ENCODE measurements at regions not wholly inside any gene's neighbourhood (a gene's known extent, or its start where the extent isn't known, plus 50 kb on each side); places are given as distances from the start of the nearest gene placed in this dataset.

DNA sequence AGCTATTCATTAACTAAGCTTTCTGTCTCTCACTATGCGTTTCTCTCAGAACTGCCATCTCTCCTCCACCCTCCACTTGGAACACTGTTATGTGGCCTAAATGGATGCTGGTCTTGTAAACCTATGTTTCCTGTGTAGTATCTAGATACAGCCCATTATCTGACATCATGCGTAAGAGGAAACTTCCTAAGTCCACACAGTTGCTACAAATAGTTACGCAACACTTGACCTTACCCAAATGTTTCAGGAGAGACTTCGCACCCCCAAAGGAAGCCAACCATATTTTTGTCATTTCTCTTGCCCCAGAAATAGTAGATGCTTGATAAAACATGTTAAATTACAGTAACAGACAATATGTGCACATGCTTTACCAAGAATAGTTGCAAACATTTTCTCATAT is 87.2 kb upstream of the TPRG1 start:
- Histone ChIP-seq H3K4me3 (no peak overlapping the region), H3F3A (ENCODE audit: low read depth) (no peaks in the 10 kb centered on the region), H3K79me2 (ENCODE audit: low read depth) (no peaks in the 10 kb centered on the region), H3K9me3 (ENCODE audit: low read depth) (no peaks in the 10 kb centered on the region), H2AFZ (replicated peaks) (no peak overlapping the region), H3K4me2 (no peak overlapping the region), H3K36me3 (no peaks in the 10 kb centered on the region), H3K4me1 (no peaks in the 10 kb centered on the region), H3K27me3 (no peaks in the 10 kb centered on the region), H3K27ac (no peak overlapping the region), H3K9ac (no peak overlapping the region), H4K20me1 (ENCODE audit: low read depth) (no peaks in the 10 kb centered on the region)
- DNase-seq (ENCODE audit: low spot score) = no peak
- Mint-ChIP-seq H3K27me3 (ENCODE audit: insufficient read depth, low read depth) (peaks cover 2% of the 10 kb centered on the region), H3K27ac (no peak overlapping the region), H3K9me3 (no peaks in the 10 kb centered on the region), H3K4me1 (no peaks in the 10 kb centered on the region), H3K36me3 (no peaks in the 10 kb centered on the region), H3K4me3 (no peak overlapping the region)
- TF ChIP-seq EZH2 (IDR thresholded peaks at IDR 0.05) (no peak), EZH2phosphoT487 (IDR thresholded peaks at IDR 0.05) (no peak)

DNA sequence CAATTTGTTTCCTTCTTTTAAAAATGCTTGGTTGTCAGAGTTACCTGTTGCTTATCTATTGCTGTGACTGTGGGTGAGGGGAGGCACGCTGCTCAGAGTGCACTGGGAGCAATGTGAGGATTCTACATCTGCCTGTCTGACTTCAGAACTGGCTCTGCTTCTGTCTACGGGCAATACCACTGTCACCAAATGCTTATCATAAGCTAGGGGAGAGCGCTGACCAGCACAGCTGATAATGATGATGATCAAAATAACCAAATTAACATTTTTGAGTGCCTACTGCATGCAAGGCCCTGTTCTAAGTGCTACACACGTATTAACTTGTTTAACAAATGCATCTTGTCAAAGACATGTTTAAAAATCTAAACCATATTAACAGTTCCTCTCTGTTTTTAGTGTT is 79.2 kb upstream of the TPRG1 start:
- no peak overlapping the region for H3K27ac ChIP-seq
- no peak for DNase-seq (ENCODE audit: low spot score)
- no peaks in the 10 kb centered on the region for H3K9me3 ChIP-seq (ENCODE audit: low read depth)
- no peaks in the 10 kb centered on the region for H3F3A ChIP-seq (ENCODE audit: low read depth)
- H3K4me1 ChIP-seq = no peaks in the 10 kb centered on the region
- Mint-ChIP-seq H3K27me3 (ENCODE audit: insufficient read depth, low read depth) (no peaks in the 10 kb centered on the region), H3K9me3 (no peaks in the 10 kb centered on the region), H3K27ac (no peak overlapping the region), H3K4me1 (no peaks in the 10 kb centered on the region), H3K36me3 (no peaks in the 10 kb centered on the region), H3K4me3 (no peak overlapping the region)
- H3K4me2 ChIP-seq = no peak overlapping the region
- H3K9ac ChIP-seq = no peak overlapping the region
- H3K79me2 ChIP-seq (ENCODE audit: low read depth) = no peaks in the 10 kb centered on the region
- no peaks in the 10 kb centered on the region for H4K20me1 ChIP-seq (ENCODE audit: low read depth)
- H3K27me3 ChIP-seq = no peaks in the 10 kb centered on the region
- no peak overlapping the region for H2AFZ ChIP-seq (replicated peaks)
- no peaks in the 10 kb centered on the region for H3K36me3 ChIP-seq
- no peak overlapping the region for H3K4me3 ChIP-seq
- TF ChIP-seq EZH2phosphoT487 (IDR thresholded peaks at IDR 0.05) = no peak
- TF ChIP-seq, protein P1, sequence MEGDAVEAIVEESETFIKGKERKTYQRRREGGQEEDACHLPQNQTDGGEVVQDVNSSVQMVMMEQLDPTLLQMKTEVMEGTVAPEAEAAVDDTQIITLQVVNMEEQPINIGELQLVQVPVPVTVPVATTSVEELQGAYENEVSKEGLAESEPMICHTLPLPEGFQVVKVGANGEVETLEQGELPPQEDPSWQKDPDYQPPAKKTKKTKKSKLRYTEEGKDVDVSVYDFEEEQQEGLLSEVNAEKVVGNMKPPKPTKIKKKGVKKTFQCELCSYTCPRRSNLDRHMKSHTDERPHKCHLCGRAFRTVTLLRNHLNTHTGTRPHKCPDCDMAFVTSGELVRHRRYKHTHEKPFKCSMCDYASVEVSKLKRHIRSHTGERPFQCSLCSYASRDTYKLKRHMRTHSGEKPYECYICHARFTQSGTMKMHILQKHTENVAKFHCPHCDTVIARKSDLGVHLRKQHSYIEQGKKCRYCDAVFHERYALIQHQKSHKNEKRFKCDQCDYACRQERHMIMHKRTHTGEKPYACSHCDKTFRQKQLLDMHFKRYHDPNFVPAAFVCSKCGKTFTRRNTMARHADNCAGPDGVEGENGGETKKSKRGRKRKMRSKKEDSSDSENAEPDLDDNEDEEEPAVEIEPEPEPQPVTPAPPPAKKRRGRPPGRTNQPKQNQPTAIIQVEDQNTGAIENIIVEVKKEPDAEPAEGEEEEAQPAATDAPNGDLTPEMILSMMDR (IDR thresholded peaks at IDR 0.05) = no peak
- no peak for TF ChIP-seq EZH2 (IDR thresholded peaks at IDR 0.05)

DNA sequence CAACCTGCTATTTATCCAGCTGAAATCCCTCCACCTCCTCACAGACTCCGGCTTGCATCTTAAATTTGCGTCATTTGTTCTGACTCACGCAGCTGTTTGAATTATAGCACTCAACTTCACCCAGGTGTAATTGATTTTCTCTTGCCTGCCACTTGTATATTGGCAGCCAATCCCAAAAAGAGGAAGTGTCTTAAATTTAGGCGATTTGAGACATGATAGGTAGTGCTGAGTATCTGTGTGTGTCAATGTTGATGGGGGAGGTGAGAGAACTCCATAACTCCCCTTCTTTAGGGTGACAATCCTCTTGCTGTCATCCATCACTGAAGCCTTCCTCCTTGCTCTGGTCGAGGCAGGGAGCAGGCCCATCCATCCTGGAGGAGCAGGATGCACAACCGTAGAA is 77.2 kb upstream of the TPRG1 start:
- no peaks in the 10 kb centered on the region for H4K20me1 ChIP-seq (ENCODE audit: low read depth)
- H3K27ac Mint-ChIP-seq = no peak overlapping the region
- H3K9ac ChIP-seq = no peak overlapping the region
- no peaks in the 10 kb centered on the region for H3K36me3 ChIP-seq
- TF ChIP-seq EZH2phosphoT487 (IDR thresholded peaks at IDR 0.05) = no peak
- no peak for TF ChIP-seq EZH2 (IDR thresholded peaks at IDR 0.05)
- TF ChIP-seq, protein P1 (IDR thresholded peaks at IDR 0.05) = no peak
- no peak overlapping the region for H3K4me3 Mint-ChIP-seq
- no peaks in the 10 kb centered on the region for H3K4me1 Mint-ChIP-seq
- H3K4me3 ChIP-seq = no peak overlapping the region
- H3K9me3 ChIP-seq (ENCODE audit: low read depth) = no peaks in the 10 kb centered on the region
- no peaks in the 10 kb centered on the region for H3K27me3 ChIP-seq
- no peak for DNase-seq (ENCODE audit: low spot score)
- H2AFZ ChIP-seq (replicated peaks) = no peak overlapping the region
- H3K4me1 ChIP-seq = no peaks in the 10 kb centered on the region
- H3F3A ChIP-seq (ENCODE audit: low read depth) = no peaks in the 10 kb centered on the region
- no peaks in the 10 kb centered on the region for H3K79me2 ChIP-seq (ENCODE audit: low read depth)
- no peaks in the 10 kb centered on the region for H3K27me3 Mint-ChIP-seq (ENCODE audit: insufficient read depth, low read depth)
- H3K36me3 Mint-ChIP-seq = no peaks in the 10 kb centered on the region
- no peaks in the 10 kb centered on the region for H3K9me3 Mint-ChIP-seq
- H3K4me2 ChIP-seq = no peak overlapping the region
- no peak overlapping the region for H3K27ac ChIP-seq

DNA sequence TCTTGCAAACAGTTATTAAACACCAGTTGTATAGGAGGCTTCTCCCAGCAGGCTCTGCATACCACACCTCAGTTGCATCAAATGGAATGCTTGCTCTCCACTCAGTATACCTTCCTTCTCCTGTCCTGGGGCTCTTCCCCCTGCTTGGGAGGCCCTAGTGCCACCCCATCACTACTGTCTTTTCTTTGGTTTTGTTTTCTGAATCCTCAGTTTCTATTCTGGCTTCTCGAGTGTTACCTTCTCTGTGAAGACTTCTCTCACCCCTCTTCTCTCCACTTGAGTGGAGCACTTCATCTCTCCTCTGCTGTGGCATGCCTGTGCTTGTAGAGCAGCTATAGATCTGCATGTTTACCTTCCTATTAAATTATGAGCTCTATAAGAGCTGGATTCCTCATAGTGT is 75.7 kb upstream of the TPRG1 start:
- no peak for TF ChIP-seq EZH2phosphoT487 (IDR thresholded peaks at IDR 0.05)
- H3K27me3 ChIP-seq = no peaks in the 10 kb centered on the region
- no peak overlapping the region for H3K4me2 ChIP-seq
- H3K9me3 ChIP-seq (ENCODE audit: low read depth) = no peaks in the 10 kb centered on the region
- no peaks in the 10 kb centered on the region for H3F3A ChIP-seq (ENCODE audit: low read depth)
- Mint-ChIP-seq H3K4me1 (no peaks in the 10 kb centered on the region), H3K9me3 (no peaks in the 10 kb centered on the region), H3K27ac (no peak overlapping the region), H3K36me3 (no peaks in the 10 kb centered on the region), H3K4me3 (no peak overlapping the region), H3K27me3 (ENCODE audit: insufficient read depth, low read depth) (no peaks in the 10 kb centered on the region)
- no peak for DNase-seq (ENCODE audit: low spot score)
- no peaks in the 10 kb centered on the region for H3K36me3 ChIP-seq
- no peaks in the 10 kb centered on the region for H4K20me1 ChIP-seq (ENCODE audit: low read depth)
- H3K79me2 ChIP-seq (ENCODE audit: low read depth) = no peaks in the 10 kb centered on the region
- no peak overlapping the region for H3K9ac ChIP-seq
- no peak overlapping the region for H2AFZ ChIP-seq (replicated peaks)
- no peak overlapping the region for H3K27ac ChIP-seq
- H3K4me3 ChIP-seq = no peak overlapping the region
- no peaks in the 10 kb centered on the region for H3K4me1 ChIP-seq

All from neural progenitor cell (in vitro differentiated cells).